ENCODE measurements at regions not wholly inside any gene's neighbourhood (a gene's known extent, or its start where the extent isn't known, plus 50 kb on each side); places are given as distances from the start of the nearest gene placed in this dataset.

- TF ChIP-seq CTCF (IDR thresholded peaks at IDR 0.05), result no peak
- no peak for TF ChIP-seq POLR2A (IDR thresholded peaks at IDR 0.05)
Measured at GRCh38 chr9:31541721-31542281, 842.6 kb upstream of the ACO1 start.

Measured in prostate gland (tissue), 2 donors.